DND-41 (cell line): ENCODE measurements at regions not wholly inside any gene's neighbourhood (a gene's known extent, or its start where the extent isn't known, plus 50 kb on each side); places are given as distances from the start of the nearest gene placed in this dataset.

Experiments
- EZH2 ChIP-seq: IDR thresholded peaks from 3 replicates; pipeline ENCODE4 v1.6.1; 2012; ENCODE audit warnings: borderline replicate concordance, low read depth, mild to moderate bottlenecking, moderate library complexity, low read length, inconsistent platforms; ENCODE audit not compliant: severe bottlenecking
- TF ChIP-seq, protein P1 (sequence below): IDR thresholded peaks from 2 replicates; pipeline ENCODE4 v1.5.1; 2012; ENCODE audit warnings: borderline replicate concordance, low read length, moderate library complexity, mild to moderate bottlenecking; ENCODE audit not compliant: poor library complexity, severe bottlenecking; ENCODE audit errors: extremely low read depth

DNA sequence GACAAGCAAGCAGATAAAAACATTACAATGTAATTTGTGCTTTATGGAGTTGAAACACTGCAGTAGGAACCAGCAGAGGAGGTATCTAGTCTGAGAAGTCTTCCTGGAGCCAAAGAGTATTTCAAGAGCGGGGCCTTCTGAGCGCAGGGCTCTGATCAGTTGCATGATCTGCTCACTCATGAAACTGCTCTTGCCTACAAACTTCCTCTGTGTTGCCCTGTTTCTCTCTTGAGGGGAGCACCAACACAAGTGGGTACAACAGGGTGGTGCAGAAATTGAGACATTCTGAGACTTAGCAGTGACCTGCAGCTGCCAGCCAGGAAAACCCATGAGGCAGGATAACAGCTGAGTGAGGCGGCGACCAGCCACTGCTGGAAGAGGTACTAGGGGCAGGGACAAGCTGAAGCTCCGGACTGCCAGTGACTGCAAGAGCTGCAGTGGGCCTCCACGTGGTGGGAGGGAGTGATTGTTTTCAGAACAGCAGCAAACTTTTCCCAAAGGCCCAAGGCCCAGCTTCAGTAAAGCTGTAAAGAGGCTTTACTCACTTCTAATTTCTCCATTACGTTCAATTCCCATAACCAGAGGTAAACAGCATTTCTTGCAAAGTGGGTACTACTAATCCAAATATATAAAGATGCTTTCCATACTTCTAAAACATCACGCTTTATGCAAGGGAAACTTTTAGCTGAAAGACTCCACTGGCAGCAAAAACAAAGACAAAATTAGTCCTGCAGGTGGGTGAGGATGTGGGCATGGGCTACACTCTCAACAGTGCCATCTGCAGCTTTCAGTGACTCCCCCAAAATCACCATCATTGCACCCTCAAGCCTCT lies 69.0 kb upstream of the LPP start:
- TF ChIP-seq, protein P1, sequence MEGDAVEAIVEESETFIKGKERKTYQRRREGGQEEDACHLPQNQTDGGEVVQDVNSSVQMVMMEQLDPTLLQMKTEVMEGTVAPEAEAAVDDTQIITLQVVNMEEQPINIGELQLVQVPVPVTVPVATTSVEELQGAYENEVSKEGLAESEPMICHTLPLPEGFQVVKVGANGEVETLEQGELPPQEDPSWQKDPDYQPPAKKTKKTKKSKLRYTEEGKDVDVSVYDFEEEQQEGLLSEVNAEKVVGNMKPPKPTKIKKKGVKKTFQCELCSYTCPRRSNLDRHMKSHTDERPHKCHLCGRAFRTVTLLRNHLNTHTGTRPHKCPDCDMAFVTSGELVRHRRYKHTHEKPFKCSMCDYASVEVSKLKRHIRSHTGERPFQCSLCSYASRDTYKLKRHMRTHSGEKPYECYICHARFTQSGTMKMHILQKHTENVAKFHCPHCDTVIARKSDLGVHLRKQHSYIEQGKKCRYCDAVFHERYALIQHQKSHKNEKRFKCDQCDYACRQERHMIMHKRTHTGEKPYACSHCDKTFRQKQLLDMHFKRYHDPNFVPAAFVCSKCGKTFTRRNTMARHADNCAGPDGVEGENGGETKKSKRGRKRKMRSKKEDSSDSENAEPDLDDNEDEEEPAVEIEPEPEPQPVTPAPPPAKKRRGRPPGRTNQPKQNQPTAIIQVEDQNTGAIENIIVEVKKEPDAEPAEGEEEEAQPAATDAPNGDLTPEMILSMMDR, result no peak
- no peak for TF ChIP-seq EZH2
